ENCODE measurements at regions not wholly inside any gene's neighbourhood (a gene's known extent, or its start where the extent isn't known, plus 50 kb on each side); places are given as distances from the start of the nearest gene placed in this dataset.

GRCh38 chr15:39479911-39480310 lies 101.0 kb upstream of the THBS1 start:
- TF ChIP-seq CTCF (IDR thresholded peaks at IDR 0.05; ENCODE audit: insufficient read depth, low read depth, low read length) (no peak), EZH2 (IDR thresholded peaks at IDR 0.05; ENCODE audit: insufficient read depth, low read length) (no peak)
